Non-pigmented ciliary epithelial cell (primary cell): ENCODE measurements at regions not wholly inside any gene's neighbourhood (a gene's known extent, or its start where the extent isn't known, plus 50 kb on each side); places are given as distances from the start of the nearest gene placed in this dataset.
"Not testable (repeated sequence)": the region's sequence is repeated elsewhere in the genome, so short reads cannot be mapped to it uniquely, and the experiment has no call there.

Experiments used
- DNase-seq: peaks from one replicate; pipeline ENCODE4 v3.0.0-alpha.2; 2010; ENCODE audit warnings: low read depth

- DNase-seq, result not testable (repeated sequence)
These were observed 89.5 kb upstream of the SPDYE9 start for GRCh38 chr7:73175322-73175721.

DNA sequence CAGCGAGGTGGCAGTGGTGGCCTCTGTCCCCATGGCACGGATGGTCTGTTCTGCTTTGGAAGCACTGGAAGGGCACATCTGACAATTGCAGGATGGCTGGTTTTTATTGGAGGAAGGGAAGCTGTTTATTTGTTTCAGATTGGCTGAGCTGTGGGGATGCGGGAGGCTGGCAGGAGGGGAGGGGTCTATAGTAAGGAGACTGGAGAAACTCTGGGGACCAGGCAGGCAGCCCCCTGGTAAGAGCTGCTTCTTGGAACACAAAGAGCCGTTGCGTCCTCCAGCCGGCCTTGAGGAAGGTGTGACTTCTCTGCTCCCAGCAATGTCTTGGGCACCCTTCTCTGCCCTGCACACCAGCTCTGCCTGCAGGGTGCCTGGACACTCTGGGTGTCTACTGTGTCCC lies 85.1 kb upstream of the SPDYE9 start:
- not testable (repeated sequence) for DNase-seq

DNA sequence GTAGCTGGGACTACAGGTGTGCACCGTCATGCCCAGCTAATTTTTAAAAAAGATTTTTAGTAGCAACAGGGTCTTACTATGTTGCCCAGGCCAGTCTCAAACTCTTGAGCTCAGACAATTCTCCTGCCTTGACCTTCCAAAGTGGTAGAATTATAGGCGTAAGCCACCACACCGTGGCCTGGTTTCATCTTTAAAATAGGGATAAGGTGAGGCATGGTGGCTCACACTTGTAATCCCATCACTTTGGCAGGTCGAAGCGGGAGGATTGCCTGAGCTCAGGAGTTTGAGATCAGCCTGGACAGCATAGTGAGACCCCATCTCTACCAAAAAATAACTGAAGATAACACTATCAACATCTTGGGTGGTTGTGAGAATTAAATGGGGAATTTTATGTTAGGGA lies 84.6 kb upstream of the SPDYE9 start:
- not testable (repeated sequence) for DNase-seq

GRCh38 chr7:73166152-73166551 lies 80.3 kb upstream of the SPDYE9 start:
- DNase-seq, result not testable (repeated sequence)

DNA sequence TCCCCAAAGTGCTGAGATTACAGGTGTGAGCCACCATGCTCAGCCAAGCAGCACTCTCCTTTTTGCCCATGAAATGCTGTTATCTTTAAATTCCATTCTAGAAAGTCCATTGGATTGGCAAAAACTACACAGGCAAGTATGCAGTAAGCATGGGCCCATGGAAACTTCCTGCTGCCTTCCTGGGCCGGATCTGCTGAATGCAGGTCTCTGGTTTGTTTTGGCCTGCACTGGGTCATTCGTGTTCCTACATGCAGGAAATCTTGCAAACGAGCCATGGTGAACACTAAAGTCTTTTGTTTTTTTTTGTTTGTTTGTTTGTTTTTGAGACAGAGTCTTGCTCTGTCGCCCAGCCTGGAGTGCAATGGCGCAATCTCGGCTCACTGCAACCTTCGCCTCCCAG lies 76.8 kb upstream of the SPDYE9 start:
- DNase-seq, result not testable (repeated sequence)

- DNase-seq, result not testable (repeated sequence)
These were observed 75.9 kb upstream of the SPDYE9 start for GRCh38 chr7:73161727-73162126.

DNA sequence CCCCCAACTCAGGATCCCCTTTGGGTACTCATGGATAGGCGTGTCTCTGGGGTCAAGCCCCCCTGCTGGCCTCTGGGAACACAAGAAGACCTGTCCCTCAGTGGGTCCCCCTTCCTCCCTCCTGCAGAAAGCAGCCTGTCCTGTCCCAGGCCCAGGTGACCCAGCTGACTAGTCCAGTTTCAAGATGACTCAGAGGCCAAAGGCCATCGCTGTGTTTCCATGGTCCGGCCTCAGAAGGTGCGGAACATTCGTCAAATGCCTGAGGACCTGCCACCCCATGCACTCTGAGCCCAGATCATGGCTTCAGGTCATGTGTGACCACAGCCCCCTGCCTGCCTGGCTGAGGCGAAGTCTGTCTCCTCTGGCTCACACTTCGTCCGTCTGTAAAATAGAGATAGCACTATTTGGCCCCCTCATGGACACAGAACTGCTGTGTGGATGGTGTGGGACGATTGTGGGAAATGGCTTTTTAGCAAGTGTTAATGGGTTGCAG lies 71.4 kb upstream of the SPDYE9 start:
- not testable (repeated sequence) for DNase-seq

GRCh38 chr7:73156510-73157168 lies 70.8 kb upstream of the SPDYE9 start:
- not testable (repeated sequence) for DNase-seq

DNA sequence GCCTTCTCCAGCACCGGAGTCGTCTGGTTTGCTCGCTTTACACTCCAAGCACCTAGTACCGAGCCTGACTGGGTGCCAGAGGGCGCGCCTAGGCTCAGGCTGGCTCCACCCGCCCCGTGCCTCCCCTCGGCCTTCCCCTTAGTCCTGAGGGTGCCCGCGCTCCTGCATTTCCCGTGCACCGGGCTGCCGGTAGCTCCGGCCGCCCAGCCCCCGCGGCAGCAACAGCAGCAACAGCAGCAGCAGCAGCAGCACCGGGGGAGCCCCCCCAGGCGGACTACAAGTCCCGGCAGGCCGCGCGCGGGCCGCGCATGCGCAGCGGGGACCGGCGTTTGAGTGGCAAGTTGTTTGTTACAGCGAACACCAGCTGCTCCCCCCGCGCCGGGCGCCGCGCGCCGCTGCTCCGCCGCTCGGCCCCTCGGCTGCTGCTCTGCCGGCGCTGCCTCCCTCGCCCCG lies 68.8 kb upstream of the SPDYE9 start:
- DNase-seq, result not testable (repeated sequence)

GRCh38 chr7:73153921-73154585 lies 68.2 kb upstream of the SPDYE9 start:
- DNase-seq, result not testable (repeated sequence)

GRCh38 chr7:73148570-73148969 lies 62.7 kb upstream of the SPDYE9 start:
- DNase-seq, result not testable (repeated sequence)

GRCh38 chr7:73147681-73148080 lies 61.8 kb upstream of the SPDYE9 start:
- not testable (repeated sequence) for DNase-seq

DNA sequence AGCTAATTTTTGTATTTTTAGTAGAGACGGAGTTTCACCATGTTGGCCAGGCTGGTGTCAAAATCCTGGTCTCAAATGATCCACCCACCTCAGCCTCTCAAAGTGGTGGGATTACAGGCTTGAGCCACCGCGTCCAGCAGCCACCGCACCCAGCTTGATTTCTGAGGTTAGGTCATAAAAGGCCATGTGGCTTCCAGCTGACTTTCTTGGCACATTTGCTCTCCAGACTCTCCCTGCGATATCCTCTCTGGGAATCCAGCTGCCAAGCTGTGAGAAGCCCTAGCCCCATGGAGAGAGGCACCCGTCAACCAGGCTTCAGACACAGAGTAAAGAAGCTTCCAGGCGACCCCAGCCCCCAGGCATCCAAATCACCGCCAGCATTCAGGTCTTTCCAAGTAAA lies 58.2 kb upstream of the SPDYE9 start:
- not testable (repeated sequence) for DNase-seq

DNA sequence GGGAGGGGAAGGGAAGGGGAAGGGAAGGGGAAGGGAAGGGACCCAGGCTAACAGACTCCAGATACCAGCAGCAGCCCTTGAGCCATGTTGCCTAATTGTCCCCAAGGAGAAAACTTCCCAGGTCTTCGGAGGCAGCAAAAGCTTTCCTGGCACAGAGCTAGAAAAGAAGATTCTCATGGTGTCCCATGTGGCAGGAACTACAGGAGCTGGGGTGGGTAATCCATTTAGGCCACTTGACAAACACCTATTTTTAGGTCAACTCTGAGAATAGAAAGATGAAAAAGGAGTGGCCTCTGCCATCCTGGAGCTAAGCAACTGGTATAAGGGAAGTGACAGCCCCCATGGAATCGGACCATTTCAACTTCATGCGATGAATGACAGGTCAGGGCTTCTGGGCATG lies 52.1 kb upstream of the SPDYE9 start:
- not testable (repeated sequence) for DNase-seq
